ENCODE measurements at regions not wholly inside any gene's neighbourhood (a gene's known extent, or its start where the extent isn't known, plus 50 kb on each side); places are given as distances from the start of the nearest gene placed in this dataset.

DNA sequence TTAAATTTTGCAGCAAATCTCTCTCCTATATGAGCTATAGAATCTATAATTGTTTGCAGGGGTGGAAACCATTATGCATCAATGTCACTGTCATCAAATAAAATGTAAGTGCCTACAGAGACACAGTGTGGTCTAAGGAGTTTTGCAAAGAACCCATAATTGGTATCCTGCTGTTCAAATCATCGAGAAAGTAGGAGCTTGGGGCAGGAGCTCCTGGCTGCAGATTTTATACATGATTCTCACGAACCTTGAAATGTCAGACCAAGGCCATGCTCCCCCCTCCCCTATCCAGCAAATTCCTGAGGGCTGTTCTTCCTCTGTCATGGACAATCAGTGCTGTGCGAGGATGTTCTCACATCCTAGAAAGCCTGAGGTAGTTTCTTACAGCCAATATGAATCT is 119.5 kb upstream of the CYRIA start:
- POLR2A ChIA-PET, result no interaction called here
- TF ChIP-seq, protein P1, sequence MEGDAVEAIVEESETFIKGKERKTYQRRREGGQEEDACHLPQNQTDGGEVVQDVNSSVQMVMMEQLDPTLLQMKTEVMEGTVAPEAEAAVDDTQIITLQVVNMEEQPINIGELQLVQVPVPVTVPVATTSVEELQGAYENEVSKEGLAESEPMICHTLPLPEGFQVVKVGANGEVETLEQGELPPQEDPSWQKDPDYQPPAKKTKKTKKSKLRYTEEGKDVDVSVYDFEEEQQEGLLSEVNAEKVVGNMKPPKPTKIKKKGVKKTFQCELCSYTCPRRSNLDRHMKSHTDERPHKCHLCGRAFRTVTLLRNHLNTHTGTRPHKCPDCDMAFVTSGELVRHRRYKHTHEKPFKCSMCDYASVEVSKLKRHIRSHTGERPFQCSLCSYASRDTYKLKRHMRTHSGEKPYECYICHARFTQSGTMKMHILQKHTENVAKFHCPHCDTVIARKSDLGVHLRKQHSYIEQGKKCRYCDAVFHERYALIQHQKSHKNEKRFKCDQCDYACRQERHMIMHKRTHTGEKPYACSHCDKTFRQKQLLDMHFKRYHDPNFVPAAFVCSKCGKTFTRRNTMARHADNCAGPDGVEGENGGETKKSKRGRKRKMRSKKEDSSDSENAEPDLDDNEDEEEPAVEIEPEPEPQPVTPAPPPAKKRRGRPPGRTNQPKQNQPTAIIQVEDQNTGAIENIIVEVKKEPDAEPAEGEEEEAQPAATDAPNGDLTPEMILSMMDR (IDR thresholded peaks at IDR 0.05; ENCODE audit: insufficient read depth, low read length, missing control alignments), result no peak
- no peak for DNase-seq (ENCODE audit: low read depth, low spot score)
- H3K4me3 ChIP-seq (ENCODE audit: low read depth, low read length), result no peak overlapping the region
- CTCF ChIA-PET, result no interaction called here

DNA sequence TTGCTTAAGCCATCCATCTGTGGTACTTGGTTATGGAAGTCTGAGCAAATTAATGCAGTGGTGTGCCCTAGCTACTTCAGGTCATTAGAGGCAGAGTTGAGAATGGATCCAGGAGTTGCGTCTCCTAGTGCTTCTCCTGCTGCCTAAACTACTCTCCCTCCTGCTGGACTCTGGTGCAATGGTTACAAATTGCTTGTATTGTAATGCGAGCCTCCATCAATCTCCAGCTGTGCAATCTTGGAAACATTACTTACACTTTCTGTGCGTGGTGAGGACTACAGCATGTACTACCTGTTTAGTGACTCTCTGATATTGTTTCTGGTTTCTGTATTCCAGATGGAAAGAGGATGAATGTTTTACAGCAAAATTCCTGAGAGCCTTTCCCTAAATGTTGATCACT is 119.0 kb upstream of the CYRIA start:
- TF ChIP-seq, protein P1 (IDR thresholded peaks at IDR 0.05; ENCODE audit: insufficient read depth, low read length, missing control alignments), result no peak
- no peak for DNase-seq (ENCODE audit: low read depth, low spot score)
- H3K4me3 ChIP-seq (ENCODE audit: low read depth, low read length), result no peak overlapping the region
- ChIA-PET CTCF (no interaction called here), POLR2A (no interaction called here)

DNA sequence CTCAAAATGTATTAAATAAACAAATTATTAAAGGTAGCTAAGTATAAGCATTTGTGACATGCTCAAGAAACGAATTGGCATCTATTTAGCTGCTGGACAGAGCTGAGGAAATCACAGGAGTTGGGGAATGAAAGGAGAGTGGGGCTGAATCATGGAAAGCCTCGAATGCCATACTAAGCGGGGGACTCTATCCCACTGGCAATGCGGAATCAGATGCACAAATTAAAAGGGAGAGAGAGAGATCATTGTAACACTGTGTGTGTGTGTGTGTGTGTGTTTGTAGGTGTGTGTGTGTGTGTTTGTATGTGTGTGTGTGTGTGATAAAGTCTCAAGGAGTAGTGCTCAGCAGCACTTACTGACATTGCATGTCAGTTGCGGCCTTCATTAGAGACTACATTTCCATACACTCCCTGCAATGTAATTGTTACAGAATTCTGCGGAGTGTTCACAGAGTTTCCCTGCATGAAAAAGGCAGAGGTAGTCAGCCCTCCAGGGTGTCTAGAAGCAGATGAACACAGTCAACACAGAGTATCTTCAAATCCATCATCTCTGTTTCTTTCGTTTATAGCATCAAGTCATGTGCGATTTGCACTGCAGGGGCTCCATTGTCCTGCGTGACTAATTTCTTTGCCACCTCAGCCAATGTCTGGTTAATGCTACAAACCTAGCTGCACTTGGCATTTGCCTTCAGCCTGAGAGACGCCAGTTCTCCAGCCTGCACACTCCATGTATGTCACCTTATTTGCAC is 111.7 kb upstream of the CYRIA start:
- no peak overlapping the region for H3K4me3 ChIP-seq (ENCODE audit: low read depth, low read length)
- POLR2A ChIA-PET, result no interaction called here
- DNase-seq (ENCODE audit: low read depth, low spot score), result no peak
- CTCF ChIA-PET, result interaction anchor here (2.5 kb wide), 1 partner anchor 532 kb away, joined by 7 read pairs; no protein-coding TSS in a partner anchor
- TF ChIP-seq, protein P1 (IDR thresholded peaks at IDR 0.05; ENCODE audit: insufficient read depth, low read length, missing control alignments), result no peak

DNA sequence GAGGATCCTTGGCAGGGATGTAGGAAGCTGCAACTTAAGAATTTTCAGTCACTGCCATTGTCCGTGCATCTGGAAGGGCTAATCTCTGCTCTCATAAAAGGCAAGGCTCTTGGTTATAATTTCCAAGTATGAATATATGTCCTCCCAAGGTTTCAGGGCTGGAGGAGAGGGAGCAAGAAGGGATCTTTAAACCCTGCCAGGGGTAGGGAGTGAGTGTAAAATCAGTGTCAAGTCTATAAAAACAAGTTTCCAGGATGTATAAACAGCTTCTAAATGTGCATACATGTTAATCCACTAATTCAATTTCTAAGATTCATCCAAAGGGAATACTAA is 110.2 kb upstream of the CYRIA start:
- TF ChIP-seq, protein P1 (IDR thresholded peaks at IDR 0.05; ENCODE audit: insufficient read depth, low read length, missing control alignments), result no peak
- ChIA-PET CTCF (interaction anchor here (1.1 to 1.8 kb wide), 3 partner anchors 372 to 895 kb away, joined by 4 to 8 read pairs (median 6); no protein-coding TSS in a partner anchor), POLR2A (no interaction called here)
- H3K4me3 ChIP-seq (ENCODE audit: low read depth, low read length), result no peak overlapping the region
- DNase-seq (ENCODE audit: low read depth, low spot score), result no peak

DNA sequence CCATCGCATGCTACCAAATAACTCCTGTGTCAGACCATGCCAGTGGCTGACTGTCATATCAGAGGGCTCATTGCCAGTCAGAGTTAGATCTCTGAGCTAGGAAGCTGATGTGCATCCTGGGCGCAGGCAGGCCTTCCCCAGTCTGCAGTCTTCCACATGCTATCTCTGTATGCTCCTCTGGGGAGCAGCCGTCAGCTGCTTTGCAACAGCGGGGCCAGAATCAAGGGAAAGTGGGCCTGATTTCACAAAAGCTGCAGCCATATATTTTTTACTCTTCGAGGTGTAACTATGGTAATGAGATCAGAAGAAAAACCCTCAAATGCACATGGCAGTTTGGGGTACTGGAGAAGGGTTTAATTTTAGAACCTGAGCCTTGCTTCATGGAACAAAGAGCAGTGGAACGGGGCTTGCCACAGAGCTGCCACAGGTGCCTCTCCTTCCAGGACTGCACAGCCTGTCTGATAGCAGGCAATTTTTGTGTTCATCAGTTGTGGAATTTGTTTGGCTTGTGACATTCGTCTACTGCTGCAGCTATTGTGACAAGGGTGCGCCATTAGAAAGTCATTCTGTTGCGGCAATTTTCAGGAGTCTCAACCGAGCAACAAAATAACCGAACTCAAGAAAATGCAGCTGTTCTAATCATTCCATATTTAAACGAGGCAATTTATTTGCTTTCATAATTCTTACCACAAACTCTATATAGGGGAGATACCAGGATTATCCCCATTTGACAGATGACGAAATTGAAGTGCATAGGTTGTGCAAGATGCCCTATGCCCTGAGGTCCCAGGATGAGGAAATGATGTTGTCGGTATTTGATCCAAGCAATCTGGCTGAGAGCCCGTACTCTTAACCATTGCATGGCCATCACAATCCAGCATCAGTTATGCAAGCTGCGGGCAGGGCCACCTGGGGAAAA is 109.6 kb upstream of the CYRIA start:
- ChIA-PET CTCF (interaction anchor here (0.6 to 3.2 kb wide), 7 partner anchors 372 to 896 kb away, joined by 3 to 36 read pairs (median 5); no protein-coding TSS in a partner anchor), POLR2A (no interaction called here)
- TF ChIP-seq, protein P1 (IDR thresholded peaks at IDR 0.05; ENCODE audit: insufficient read depth, low read length, missing control alignments), result peak; percentile 33
- DNase-seq (ENCODE audit: low read depth, low spot score), result no peak
- no peak overlapping the region for H3K4me3 ChIP-seq (ENCODE audit: low read depth, low read length)

DNA sequence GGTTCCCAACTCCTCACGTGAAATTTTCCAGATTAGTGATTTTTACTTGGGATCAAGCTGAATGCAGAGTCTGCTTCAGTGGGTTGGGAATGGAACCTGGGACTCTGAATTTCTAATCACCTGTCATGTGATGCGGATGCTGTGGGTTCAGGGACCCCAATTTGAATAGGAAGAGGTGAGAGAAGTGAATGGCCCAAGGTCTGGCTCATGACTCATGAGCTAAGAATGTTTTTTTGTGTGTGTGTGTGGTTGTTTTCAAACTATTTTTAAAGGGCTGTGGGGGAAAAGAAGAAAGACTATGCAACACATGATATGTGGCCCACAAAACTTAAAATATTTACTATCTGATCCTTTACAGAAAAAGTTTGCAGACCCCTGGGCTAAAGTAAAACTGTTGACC is 108.5 kb upstream of the CYRIA start:
- no peak overlapping the region for H3K4me3 ChIP-seq (ENCODE audit: low read depth, low read length)
- POLR2A ChIA-PET, result no interaction called here
- CTCF ChIA-PET, result interaction anchor here (0.9 to 4.5 kb wide), 13 partner anchors 8 to 898 kb away, joined by 3 to 41 read pairs (median 5); no protein-coding TSS in a partner anchor
- TF ChIP-seq, protein P1 (IDR thresholded peaks at IDR 0.05; ENCODE audit: insufficient read depth, low read length, missing control alignments), result no peak
- DNase-seq (ENCODE audit: low read depth, low spot score), result no peak

All from AG04449 (cell line).